SK-N-SH treated with all-trans-retinoic acid at 6 μM for 48 hours (cell line): ENCODE measurements at regions not wholly inside any gene's neighbourhood (a gene's known extent, or its start where the extent isn't known, plus 50 kb on each side); places are given as distances from the start of the nearest gene placed in this dataset.

Experiments
- ARNTL ChIP-seq: fragments of 450-650 bp; formaldehyde crosslinking; IDR thresholded peaks from 2 replicates; pipeline ENCODE4 v1.5.0; 2020; ENCODE audit warnings: low read depth, mild to moderate bottlenecking, moderate library complexity, borderline replicate concordance
- ISL1 ChIP-seq: fragments of 250-450 bp; sonication (Bioruptor Pico); IDR thresholded peaks from 2 replicates; pipeline ENCODE4 v2.1.2; 2022; ENCODE audit warnings: mild to moderate bottlenecking, moderate library complexity
- PATZ1 ChIP-seq: fragments of 250-450 bp; sonication (Bioruptor Pico); IDR thresholded peaks from 2 replicates; pipeline ENCODE4 v1.8.0; 2020; ENCODE audit warnings: mild to moderate bottlenecking, moderate library complexity, borderline replicate concordance
- PPARA ChIP-seq: fragments of 250-450 bp; sonication (Bioruptor Pico); IDR thresholded peaks from 2 replicates; pipeline ENCODE4 v1.5.0; 2020; ENCODE audit warnings: mild to moderate bottlenecking, borderline replicate concordance
- SNAI2 ChIP-seq: fragments of 250-450 bp; sonication (Bioruptor Pico); IDR thresholded peaks from 2 replicates; pipeline ENCODE4 v1.5.0; 2020; ENCODE audit warnings: mild to moderate bottlenecking, moderate library complexity
- TCF4 ChIP-seq: fragments of 250-450 bp; sonication (Bioruptor Pico); IDR thresholded peaks from 2 replicates; pipeline ENCODE4 v1.8.0; 2021; ENCODE audit warnings: mild to moderate bottlenecking, moderate library complexity, borderline replicate concordance
- ZFP3 ChIP-seq: fragments of 250-450 bp; sonication (Bioruptor Pico); IDR thresholded peaks from 2 replicates; pipeline ENCODE4 v1.5.0; 2020; ENCODE audit warnings: mild to moderate bottlenecking, moderate library complexity
- TF ChIP-seq, protein P1 (sequence below): fragments of 250-450 bp; sonication (Bioruptor Pico); IDR thresholded peaks from 2 replicates; pipeline ENCODE4 v1.5.0; 2020; ENCODE audit warnings: mild to moderate bottlenecking, moderate library complexity

GRCh38 chr21:24046829-24047443, 1560.3 kb downstream of the MRPL39 start:
- no peak for TF ChIP-seq PPARA
- no peak for TF ChIP-seq TCF4 (CRISPR knock-in tag)
- no peak for TF ChIP-seq SNAI2 (CRISPR knock-in tag)
- no peak for TF ChIP-seq ISL1 (CRISPR knock-in tag)
- no peak for TF ChIP-seq ARNTL (CRISPR knock-in tag)
- TF ChIP-seq, protein P1, sequence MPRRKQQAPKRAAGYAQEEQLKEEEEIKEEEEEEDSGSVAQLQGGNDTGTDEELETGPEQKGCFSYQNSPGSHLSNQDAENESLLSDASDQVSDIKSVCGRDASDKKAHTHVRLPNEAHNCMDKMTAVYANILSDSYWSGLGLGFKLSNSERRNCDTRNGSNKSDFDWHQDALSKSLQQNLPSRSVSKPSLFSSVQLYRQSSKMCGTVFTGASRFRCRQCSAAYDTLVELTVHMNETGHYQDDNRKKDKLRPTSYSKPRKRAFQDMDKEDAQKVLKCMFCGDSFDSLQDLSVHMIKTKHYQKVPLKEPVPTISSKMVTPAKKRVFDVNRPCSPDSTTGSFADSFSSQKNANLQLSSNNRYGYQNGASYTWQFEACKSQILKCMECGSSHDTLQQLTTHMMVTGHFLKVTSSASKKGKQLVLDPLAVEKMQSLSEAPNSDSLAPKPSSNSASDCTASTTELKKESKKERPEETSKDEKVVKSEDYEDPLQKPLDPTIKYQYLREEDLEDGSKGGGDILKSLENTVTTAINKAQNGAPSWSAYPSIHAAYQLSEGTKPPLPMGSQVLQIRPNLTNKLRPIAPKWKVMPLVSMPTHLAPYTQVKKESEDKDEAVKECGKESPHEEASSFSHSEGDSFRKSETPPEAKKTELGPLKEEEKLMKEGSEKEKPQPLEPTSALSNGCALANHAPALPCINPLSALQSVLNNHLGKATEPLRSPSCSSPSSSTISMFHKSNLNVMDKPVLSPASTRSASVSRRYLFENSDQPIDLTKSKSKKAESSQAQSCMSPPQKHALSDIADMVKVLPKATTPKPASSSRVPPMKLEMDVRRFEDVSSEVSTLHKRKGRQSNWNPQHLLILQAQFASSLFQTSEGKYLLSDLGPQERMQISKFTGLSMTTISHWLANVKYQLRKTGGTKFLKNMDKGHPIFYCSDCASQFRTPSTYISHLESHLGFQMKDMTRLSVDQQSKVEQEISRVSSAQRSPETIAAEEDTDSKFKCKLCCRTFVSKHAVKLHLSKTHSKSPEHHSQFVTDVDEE (CRISPR knock-in tag), result no peak
- TF ChIP-seq ZFP3 (CRISPR knock-in tag), result no peak
- no peak for TF ChIP-seq PATZ1
